Astrocyte (in vitro differentiated cells and primary cell): ENCODE measurements at regions not wholly inside any gene's neighbourhood (a gene's known extent, or its start where the extent isn't known, plus 50 kb on each side); places are given as distances from the start of the nearest gene placed in this dataset.

ENCODE experiments used
- CTCF ChIP-seq: IDR thresholded peaks from 2 replicates; pipeline ENCODE4 v1.5.1; 2011; ENCODE audit warnings: low read depth, mild to moderate bottlenecking, inconsistent platforms, low read length, moderate library complexity; ENCODE audit not compliant: insufficient read depth
- EZH2 ChIP-seq: IDR thresholded peaks from 2 replicates; pipeline ENCODE4 v1.6.1; 2012; ENCODE audit warnings: mild to moderate bottlenecking, low read length, inconsistent platforms; ENCODE audit not compliant: insufficient read depth

- TF ChIP-seq CTCF = no peak
- TF ChIP-seq EZH2 = no peak
Measured at GRCh38 chr20:43843965-43844660, 70.5 kb upstream of the TOX2 start.
